Stimulated activated naive CD8-positive, alpha-beta T cell treated with anti-CD3 and anti-CD28 coated beads, Interleukin-15, Interleukin-2, amounts not matched to agents 100 ng/mL and 50 ng/mL, for 24 hours (primary cell): ENCODE measurements at regions not wholly inside any gene's neighbourhood (a gene's known extent, or its start where the extent isn't known, plus 50 kb on each side); places are given as distances from the start of the nearest gene placed in this dataset.

Experiments used
- H3K27ac Mint-ChIP-seq: one replicate; pipeline ENCODE4 v1.8.0; 2021; ENCODE audit warnings: mild to moderate bottlenecking, mixed read lengths
- H3K27me3 Mint-ChIP-seq: one replicate; pipeline ENCODE4 v1.8.0; 2021; ENCODE audit warnings: mixed read lengths
- H3K36me3 Mint-ChIP-seq: one replicate; pipeline ENCODE4 v1.8.0; 2021; ENCODE audit warnings: low read depth, mixed read lengths
- H3K4me1 Mint-ChIP-seq: one replicate; pipeline ENCODE4 v1.8.0; 2021; ENCODE audit warnings: low read depth, mixed read lengths
- H3K4me3 Mint-ChIP-seq: one replicate; pipeline ENCODE4 v1.8.0; 2021; ENCODE audit warnings: mild to moderate bottlenecking, mixed read lengths
- H3K9me3 Mint-ChIP-seq: one replicate; pipeline ENCODE4 v1.8.0; 2021; ENCODE audit warnings: mixed read lengths

DNA sequence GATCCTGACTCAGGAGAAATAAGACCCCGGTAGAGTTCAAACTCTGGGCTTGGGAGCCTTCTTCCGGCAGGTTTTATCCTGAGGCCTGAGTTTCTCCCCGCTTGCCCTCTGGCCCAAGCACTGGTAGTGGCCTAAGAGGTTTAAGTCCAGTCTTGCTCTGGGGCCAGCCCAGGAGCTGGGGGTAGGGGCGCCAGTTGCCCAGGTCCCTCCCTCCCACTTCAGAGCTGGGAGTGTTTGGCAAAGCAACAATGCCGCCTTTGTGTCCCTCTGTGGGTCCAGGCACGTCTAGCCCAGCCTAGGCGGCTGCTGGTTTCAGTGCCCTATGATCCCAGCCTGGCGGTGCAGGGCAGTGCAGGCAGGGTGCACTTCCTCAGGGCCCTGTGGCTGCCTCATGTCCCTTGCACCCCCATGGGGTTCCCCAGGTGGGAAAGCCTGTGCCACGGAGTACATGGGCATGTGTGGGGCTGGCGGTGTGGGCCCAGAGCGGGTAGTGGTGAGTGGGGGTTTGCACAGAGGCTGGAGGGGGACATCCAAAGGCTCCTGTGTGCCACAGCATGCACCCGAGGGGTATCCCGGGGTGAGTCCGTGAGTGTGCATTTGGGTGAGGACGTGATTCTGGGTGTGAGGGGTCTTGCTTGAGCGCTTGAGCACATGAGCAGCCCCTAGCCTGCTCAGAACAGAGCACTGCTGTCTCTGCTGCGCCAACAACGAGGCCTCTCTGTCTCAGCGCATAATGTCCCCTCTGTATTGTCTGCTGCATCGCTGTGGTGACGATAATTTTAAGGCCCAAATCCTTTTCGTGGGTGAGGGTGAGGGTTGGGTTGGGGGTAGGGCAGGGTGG is 61.7 kb upstream of the PSD2 start:
- no peak overlapping the region for H3K27ac Mint-ChIP-seq
- no peaks in the 10 kb centered on the region for H3K27me3 Mint-ChIP-seq
- no peaks in the 10 kb centered on the region for H3K9me3 Mint-ChIP-seq
- no peaks in the 10 kb centered on the region for H3K4me1 Mint-ChIP-seq
- H3K4me3 Mint-ChIP-seq, result no peak overlapping the region
- H3K36me3 Mint-ChIP-seq, result no peaks in the 10 kb centered on the region

DNA sequence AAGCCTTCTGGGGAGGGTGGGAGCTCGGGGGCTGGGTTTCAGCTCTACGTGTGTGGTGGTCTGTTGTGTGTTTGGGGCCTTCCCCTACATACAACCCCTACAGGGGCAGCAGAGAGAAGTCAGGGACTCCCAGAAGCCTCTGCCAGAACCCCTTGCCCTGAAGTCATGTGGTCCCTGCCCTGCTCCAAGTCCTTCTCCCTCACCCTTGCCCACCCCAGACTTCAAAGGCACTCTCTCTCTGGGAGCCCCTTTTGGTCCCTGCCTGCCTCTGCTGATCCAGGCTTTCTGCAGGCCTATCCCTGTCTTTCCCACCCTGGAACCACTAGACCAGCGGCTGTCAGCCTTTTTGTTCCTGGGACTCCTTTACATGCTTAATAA is 61.1 kb upstream of the PSD2 start:
- H3K27me3 Mint-ChIP-seq, result no peaks in the 10 kb centered on the region
- no peak overlapping the region for H3K27ac Mint-ChIP-seq
- H3K36me3 Mint-ChIP-seq, result no peaks in the 10 kb centered on the region
- no peaks in the 10 kb centered on the region for H3K4me1 Mint-ChIP-seq
- no peaks in the 10 kb centered on the region for H3K9me3 Mint-ChIP-seq
- H3K4me3 Mint-ChIP-seq, result no peak overlapping the region

DNA sequence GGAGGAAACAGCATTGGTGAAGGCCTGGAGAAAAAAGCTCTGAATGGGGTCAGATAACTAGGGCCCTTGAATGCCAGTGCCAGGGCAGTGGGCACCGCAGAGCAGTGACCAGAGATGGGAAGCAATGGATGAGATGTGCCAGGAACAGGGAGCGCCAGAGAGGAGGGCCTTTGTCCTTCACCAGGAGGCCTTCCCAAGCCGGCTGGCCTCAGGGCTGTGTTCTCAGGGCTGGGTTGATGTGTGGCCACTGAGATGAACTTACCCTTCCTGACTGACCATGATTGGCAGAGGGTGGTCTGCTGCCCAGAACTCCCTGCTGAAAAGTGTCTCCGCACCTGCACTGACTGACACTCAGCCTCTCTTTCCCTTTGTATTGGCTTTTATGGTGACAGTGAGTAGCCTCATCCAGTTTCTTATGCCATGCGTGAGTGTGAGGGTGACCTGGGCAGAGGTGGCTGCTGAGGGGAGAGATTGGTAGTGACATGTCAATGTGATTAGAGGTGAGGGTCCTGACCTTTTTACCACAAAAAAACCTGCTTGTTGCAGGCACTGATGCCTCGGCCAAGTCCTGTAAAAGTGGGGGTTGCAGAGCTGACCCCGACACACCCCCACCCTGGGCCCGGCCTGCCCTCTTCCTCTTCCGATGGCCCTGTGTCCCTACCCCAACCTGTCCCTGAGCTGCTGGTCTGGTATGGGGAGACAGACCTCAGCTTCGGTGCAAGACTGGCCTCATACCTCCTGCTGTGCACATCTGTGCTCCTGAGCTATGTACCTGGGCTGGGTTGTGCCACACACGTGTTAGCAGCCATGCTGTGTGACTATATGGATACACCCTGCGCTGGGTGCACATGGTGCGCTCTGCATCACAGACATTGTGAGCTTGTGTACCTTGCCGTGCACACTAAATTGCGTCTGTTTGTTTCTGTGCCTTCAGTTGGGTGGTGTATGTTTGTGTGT is 57.1 kb upstream of the PSD2 start:
- Mint-ChIP-seq H3K4me1 (peaks cover 5% of the 10 kb centered on the region), H3K36me3 (no peaks in the 10 kb centered on the region), H3K27ac (no peak overlapping the region), H3K4me3 (no peak overlapping the region), H3K27me3 (no peaks in the 10 kb centered on the region), H3K9me3 (no peaks in the 10 kb centered on the region)

DNA sequence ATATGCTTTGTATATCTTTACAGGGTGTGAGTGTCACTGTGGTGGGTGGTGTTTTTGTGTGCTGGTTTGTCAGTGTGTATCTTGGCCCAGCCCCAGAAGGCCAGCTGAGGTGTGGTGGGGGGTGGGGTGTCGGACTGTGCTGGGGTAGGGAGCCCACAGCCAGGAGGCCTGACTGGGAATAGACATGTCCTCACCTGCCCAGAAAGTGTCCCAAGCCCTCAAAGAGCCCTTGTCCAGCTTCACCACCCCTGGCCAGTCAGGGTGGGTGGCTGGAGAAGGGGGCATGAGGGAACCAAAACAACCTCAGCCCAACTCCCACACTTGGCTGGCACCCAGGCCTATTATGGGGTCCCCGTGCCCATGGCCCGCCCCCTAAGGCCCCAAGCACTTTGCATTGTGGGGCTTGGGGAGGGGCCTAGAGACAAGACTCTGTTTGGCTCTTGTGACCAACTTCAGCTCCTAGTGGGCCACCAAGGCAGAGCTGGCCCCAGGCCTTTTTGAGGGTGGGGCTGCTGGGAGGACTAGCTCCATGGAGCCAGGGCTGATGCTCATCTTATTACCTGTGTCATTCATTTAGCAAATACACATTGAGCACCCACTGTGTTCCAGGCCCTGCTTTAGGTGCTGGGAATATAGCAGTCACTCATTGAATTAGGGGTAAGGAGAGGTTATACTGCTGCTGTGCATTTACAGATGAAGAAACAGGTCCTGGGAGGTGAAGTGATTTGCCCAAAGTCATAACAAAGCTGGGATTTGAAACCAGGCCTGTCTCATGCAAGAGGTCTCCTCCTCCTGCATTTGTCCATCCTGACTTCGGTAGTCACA is 56.2 kb upstream of the PSD2 start:
- H3K27ac Mint-ChIP-seq, result no peak overlapping the region
- H3K36me3 Mint-ChIP-seq, result no peaks in the 10 kb centered on the region
- peaks cover 5% of the 10 kb centered on the region for H3K4me1 Mint-ChIP-seq
- H3K27me3 Mint-ChIP-seq, result no peaks in the 10 kb centered on the region
- no peaks in the 10 kb centered on the region for H3K9me3 Mint-ChIP-seq
- H3K4me3 Mint-ChIP-seq, result no peak overlapping the region

DNA sequence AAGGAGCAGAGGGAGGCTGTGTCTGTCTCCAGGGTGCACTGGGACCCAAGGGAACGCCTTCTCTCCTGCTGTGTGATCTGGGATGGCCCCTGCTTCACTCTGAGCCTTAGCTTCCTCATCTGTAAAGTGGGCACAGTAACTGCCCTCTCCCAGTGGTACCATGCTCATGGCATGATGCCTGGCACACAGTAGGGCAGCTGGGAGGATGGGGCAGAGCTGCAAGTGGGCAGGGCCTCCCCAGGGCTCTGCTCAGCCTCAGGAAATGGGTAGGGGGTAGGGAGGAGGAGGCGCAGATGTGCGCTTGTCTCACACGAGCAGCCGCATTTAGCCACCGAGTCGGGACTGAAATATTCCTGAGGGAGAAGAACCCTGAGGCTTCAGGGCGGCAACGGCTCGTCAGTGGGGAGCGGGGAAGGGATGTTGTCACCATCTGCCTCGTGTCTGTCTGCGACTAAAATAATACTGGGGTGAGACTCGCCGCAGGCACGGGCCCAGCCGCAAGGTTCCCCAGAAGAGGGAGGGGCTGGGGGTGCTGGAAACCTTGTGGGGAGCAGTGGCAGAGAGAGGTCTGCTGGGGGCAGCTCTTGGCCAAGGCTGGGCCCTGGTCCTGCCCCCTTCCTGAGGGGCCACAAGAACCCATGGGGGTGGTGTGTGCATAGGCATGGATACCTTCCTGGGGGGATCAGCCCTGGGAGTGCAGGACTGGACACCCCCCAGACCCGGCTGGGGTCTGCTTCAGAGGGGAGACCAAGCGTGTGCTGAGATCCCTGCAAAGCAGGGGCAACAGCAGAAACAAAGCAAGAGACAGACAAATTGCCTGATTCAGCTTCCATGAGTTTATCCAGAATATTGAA is 55.2 kb upstream of the PSD2 start:
- Mint-ChIP-seq H3K27me3 (no peaks in the 10 kb centered on the region), H3K4me3 (no peak overlapping the region), H3K9me3 (no peaks in the 10 kb centered on the region), H3K4me1 (peaks cover 14% of the 10 kb centered on the region), H3K27ac (no peak overlapping the region), H3K36me3 (no peaks in the 10 kb centered on the region)

DNA sequence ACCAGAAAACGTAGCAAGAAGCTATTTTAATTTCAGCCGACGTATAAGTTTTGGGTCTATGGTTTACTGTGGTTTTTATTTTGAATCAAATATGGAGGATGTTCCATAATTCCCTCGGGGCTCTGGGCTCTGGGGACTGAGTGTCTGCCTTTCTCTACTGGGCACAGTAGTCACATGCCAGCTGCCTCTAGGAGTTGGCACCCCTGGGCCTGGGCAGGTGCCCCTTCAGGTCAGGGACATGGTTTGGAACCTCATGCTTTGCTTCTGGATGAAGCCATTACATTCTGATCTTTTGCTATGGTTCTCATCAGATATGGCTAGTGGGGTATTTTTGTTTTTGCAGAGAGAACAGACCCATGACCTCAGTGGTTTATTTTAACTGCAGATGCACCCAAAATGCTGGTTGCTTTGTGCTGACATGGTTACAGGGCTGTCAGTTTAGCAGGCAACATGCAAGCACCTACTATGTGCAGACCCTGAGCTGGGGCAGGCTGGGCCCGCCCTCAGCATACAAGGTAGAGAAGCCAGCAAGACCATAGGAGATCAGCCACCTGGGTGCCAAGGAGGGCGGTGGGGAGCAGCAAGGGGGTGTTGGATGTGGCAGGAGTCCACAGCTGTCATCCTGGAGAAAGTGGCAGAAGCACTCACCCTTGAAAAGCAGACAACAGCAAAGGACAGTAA is 54.5 kb upstream of the PSD2 start:
- no peak overlapping the region for H3K27ac Mint-ChIP-seq
- no peaks in the 10 kb centered on the region for H3K27me3 Mint-ChIP-seq
- no peaks in the 10 kb centered on the region for H3K9me3 Mint-ChIP-seq
- H3K36me3 Mint-ChIP-seq, result no peaks in the 10 kb centered on the region
- H3K4me3 Mint-ChIP-seq, result no peak overlapping the region
- peaks cover 21% of the 10 kb centered on the region for H3K4me1 Mint-ChIP-seq

DNA sequence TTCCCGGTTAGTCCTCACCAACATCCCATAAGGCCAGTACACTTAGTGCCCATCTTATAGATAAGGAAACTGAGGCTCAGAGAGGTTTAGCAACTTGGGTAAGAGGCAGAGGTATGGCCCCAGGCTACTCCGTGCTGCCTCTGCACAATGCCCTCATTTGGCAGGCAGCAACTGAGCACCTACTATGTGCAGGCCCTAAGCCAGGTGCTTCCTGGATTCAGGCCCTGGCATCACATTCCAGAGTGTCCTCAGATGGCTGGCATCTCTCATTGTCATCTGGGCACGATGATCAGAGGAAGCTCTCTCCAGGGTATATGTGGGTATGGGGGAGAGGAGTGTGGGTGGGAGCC is 53.8 kb upstream of the PSD2 start:
- Mint-ChIP-seq H3K4me1 (peaks cover 25% of the 10 kb centered on the region), H3K27ac (no peak overlapping the region)

DNA sequence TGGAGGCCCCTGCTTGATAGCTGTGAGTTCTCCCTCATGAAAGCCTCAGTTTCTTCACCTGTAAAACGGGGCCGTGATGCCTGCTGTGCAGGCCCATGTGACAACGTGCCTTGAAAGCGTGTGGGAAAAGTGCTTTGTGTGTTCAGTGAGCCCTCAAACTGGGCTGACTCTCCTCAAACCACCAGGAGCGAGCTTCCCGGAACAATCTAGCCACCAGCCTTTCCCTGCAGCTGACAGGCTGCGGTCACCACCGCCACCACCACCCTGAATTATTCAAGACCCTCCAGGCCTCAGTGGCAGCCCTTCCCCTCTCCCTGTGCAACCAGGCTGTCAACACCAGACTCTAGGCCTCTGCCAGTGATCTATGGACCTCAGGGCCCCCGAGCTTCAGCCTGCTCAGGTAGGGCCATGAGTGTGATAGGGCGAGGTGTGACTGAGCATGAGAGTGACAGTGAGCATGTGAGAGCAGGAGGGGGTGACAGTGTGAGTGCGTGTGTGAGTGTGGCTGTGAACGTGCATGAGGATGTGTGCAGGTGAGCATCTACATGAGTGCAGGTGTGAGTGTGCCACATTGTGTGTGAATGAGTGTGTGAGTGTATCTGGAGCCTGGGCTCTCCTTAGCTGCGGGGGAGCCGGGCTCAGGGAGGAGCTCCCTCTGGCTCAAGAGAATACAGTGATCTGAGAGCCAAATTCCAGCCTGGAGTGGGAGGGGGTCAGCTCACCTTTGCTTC is 53.3 kb upstream of the PSD2 start:
- H3K36me3 Mint-ChIP-seq, result no peaks in the 10 kb centered on the region
- peaks cover 30% of the 10 kb centered on the region for H3K4me1 Mint-ChIP-seq
- peak overlapping the region; percentile 7 for H3K27ac Mint-ChIP-seq
- H3K27me3 Mint-ChIP-seq, result no peaks in the 10 kb centered on the region
- H3K9me3 Mint-ChIP-seq, result no peaks in the 10 kb centered on the region
- no peak overlapping the region for H3K4me3 Mint-ChIP-seq

More for the DNA sequence above, 53.8 kb upstream of the PSD2 start:
- Mint-ChIP-seq H3K4me3 (no peak overlapping the region), H3K27me3 (no peaks in the 10 kb centered on the region), H3K9me3 (no peaks in the 10 kb centered on the region), H3K36me3 (no peaks in the 10 kb centered on the region)

DNA sequence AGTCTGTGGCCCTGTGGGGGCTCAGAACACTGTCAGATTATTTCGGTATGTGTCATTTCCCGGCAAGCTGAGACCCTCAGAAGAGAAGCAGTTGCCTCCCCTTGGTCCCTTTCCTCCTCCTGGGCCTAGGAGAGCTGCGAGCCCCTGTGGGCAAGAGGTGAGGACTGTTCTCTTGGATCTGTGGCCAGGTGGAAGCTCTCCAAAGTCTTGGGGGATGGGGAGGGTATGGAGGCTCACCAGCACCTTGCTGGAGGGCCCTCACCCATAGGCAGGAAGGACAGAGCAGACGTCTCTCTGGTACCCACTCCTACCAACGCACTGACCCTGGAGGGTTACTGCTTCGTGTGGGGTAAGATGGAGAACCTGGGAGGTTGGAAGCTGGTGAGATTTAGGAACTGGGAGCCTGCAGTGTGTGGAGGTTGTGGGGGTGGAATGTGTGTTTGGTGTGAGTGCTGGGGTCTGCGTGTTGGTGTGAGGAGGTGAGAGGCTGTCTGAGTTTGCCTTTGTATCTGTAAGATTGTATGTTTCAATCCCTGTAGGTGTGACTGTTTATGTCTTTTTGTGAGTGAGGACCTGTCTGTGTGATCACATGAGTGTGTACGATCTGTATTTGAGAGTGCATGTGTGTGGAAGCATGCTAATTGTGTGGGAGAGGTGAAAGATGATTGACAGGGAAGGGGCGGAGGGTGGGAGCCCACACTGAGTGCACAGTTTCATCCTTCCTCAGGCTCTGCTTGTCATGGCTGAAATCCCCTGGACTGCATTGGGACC is 52.4 kb upstream of the PSD2 start:
- no peak overlapping the region for H3K4me3 Mint-ChIP-seq

DNA sequence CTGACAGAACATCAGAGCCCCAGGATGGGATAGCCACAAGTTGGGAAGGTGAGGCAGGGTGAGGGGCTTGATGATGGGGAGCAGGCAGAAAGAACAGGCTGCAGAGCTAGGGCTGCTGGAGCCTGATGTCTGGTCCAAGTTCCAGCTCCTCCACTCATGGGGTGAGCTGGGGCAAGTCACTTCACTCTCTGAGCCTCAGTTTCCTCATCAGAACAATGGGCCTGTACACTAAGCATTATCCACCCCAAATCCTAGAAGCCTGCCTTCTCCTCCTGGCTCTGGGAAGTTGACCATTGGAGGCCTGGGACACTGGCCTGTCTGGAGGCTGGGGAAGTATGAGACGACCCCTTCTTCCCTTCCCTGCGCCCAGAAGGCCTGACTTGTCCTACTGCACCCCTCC is 51.8 kb upstream of the PSD2 start:
- H3K27ac Mint-ChIP-seq, result no peak overlapping the region
- H3K9me3 Mint-ChIP-seq, result no peaks in the 10 kb centered on the region
- peaks cover 41% of the 10 kb centered on the region for H3K4me1 Mint-ChIP-seq
- no peak overlapping the region for H3K4me3 Mint-ChIP-seq
- H3K27me3 Mint-ChIP-seq, result no peaks in the 10 kb centered on the region
- H3K36me3 Mint-ChIP-seq, result no peaks in the 10 kb centered on the region

More for the DNA sequence above, 52.4 kb upstream of the PSD2 start:
- Mint-ChIP-seq H3K4me1 (peaks cover 36% of the 10 kb centered on the region), H3K36me3 (no peaks in the 10 kb centered on the region), H3K27ac (peak overlapping the region; percentile 3), H3K27me3 (no peaks in the 10 kb centered on the region), H3K9me3 (no peaks in the 10 kb centered on the region)

DNA sequence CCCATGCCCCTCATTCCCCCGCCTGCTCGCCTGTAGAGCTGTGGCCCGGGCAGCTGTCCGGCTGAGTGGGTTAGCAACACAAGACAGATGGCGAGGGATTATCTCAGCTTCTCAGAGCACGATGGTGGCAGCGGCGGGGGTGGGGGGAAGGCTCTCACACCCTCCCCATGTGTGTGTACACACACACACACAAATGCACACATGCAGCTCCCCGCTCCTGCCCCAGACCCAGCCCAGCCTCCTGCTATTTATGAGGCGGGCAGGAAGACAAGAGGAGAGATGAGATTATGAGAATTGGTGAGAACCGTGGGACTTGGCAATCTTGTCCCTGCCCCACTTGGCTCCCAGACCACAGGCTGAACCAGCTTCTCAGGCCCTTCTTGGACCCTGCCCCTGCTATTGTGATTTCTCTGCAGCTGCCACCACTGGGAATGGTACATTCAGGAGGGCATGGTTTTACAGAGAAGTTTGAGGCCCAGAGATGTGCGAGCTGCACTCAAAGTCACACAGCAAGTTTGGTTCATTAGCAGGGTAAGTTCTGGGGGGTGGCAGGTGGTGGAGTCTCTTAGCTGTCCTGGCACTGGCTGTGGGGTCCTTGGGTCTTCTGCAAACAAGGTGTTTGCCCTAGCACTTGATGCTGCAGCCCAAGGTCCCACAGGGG is 51.0 kb upstream of the PSD2 start:
- Mint-ChIP-seq H3K4me3 (no peak overlapping the region), H3K9me3 (no peaks in the 10 kb centered on the region), H3K36me3 (no peaks in the 10 kb centered on the region), H3K4me1 (peaks cover 46% of the 10 kb centered on the region), H3K27me3 (no peaks in the 10 kb centered on the region), H3K27ac (no peak overlapping the region)

DNA sequence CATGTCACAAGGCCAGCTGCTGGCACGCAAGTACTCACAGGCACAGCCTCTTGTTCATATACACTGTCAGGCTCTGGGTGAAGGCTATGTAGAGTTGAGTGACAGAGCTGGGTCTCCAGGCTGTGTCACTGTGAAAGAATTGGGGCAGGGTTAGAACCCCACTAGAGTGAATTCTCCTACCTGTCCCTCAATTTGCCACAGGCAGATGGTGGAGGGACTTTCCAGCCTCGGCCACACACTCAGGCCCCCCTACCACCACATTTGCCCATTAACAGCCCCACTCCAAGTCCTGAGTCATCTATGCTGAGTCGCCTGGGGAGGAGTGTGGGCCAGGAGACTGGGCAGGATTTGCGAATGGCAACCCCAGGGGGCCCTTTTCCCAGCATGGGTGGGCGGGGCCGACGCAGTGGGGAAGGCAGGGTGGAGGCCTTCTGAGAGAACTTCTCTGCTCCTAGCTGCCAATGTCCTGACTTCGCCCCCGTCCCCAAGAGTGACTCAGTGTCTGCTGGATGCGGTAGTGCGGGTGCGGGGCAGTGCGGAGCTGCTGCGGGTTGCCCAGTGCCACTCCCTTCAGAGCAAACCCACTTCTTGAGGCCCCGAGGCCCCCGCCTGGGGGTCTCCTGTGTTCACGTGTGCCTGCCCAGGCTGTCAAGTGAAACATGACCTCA is 50.3 kb upstream of the PSD2 start:
- Mint-ChIP-seq H3K36me3 (no peaks in the 10 kb centered on the region), H3K27me3 (no peaks in the 10 kb centered on the region), H3K4me3 (no peak overlapping the region), H3K9me3 (no peaks in the 10 kb centered on the region), H3K27ac (no peak overlapping the region), H3K4me1 (peaks cover 50% of the 10 kb centered on the region)
